Immature natural killer cell (primary cell): ENCODE measurements at regions not wholly inside any gene's neighbourhood (a gene's known extent, or its start where the extent isn't known, plus 50 kb on each side); places are given as distances from the start of the nearest gene placed in this dataset.

ENCODE experiments used
- DNase-seq, 3 donors: peaks; one replicate each; pipeline ENCODE4 v3.0.0; 2022; ENCODE audit warnings: mixed read lengths in 1 of 3
- H3K27ac Mint-ChIP-seq, 6 donors: one replicate each; pipeline ENCODE4 v1.8.0; 2020; ENCODE audit warnings: mixed read lengths in 6 of 6, mild to moderate bottlenecking in 5 of 6, inconsistent platforms in 4 of 6, moderate library complexity in 3 of 6
- H3K27me3 Mint-ChIP-seq, 3 donors: one replicate each; pipeline ENCODE4 v1.8.0; 2020 to 2021; ENCODE audit warnings: low read depth in 3 of 3, mild to moderate bottlenecking in 3 of 3, mixed read lengths in 3 of 3, moderate library complexity in 3 of 3, inconsistent platforms in 1 of 3
- H3K36me3 Mint-ChIP-seq, 3 donors: one replicate each; pipeline ENCODE4 v1.8.0; 2020; ENCODE audit warnings: mixed read lengths in 3 of 3, inconsistent platforms in 2 of 3, mild to moderate bottlenecking in 2 of 3
- H3K4me1 Mint-ChIP-seq, 2 donors: one replicate each; pipeline ENCODE4 v1.8.0; 2020; ENCODE audit warnings: inconsistent platforms in 2 of 2, mild to moderate bottlenecking in 2 of 2, mixed read lengths in 2 of 2, moderate library complexity in 1 of 2
- H3K4me3 Mint-ChIP-seq, 5 donors: one replicate each; pipeline ENCODE4 v1.8.0; 2020; ENCODE audit warnings: mild to moderate bottlenecking in 5 of 5, mixed read lengths in 5 of 5, inconsistent platforms in 3 of 5, moderate library complexity in 3 of 5
- H3K9me3 Mint-ChIP-seq, 6 donors: one replicate each; pipeline ENCODE4 v1.8.0; 2020; ENCODE audit warnings: mild to moderate bottlenecking in 6 of 6, mixed read lengths in 6 of 6, inconsistent platforms in 4 of 6, moderate library complexity in 3 of 6

- H3K27me3 Mint-ChIP-seq = peaks cover 0 to 12% (median 3%) of the 10 kb centered on the region in 3 donors
- DNase-seq = no peak
- H3K36me3 Mint-ChIP-seq = no peaks in the 10 kb centered on the region
- no peak overlapping the region for H3K27ac Mint-ChIP-seq
- no peaks in the 10 kb centered on the region for H3K4me1 Mint-ChIP-seq
- H3K9me3 Mint-ChIP-seq = no peaks in the 10 kb centered on the region
- H3K4me3 Mint-ChIP-seq = no peak overlapping the region
Measured at GRCh38 chr7:25765110-25765655, 386.8 kb upstream of the NFE2L3 start.

DNA sequence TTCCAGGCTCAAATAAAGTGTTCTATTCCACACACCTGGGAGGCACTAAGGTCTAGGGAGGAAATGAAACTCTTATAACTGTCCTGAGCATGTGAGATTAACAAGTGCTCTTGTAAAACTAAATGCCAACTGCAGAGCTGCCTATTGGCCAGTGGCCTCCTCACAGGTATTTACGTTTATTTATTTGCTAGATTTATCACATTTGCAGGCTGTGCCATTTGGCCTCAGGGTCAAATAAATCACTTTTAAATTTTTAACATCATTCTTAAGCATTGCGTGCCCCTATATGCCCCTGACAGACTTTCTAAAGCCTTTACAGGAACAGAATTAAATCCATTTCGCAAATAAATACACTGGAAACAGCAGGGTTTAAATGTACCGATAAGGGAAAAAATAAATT is 381.8 kb upstream of the NFE2L3 start:
- Mint-ChIP-seq H3K4me3 (no peak overlapping the region), H3K36me3 (no peaks in the 10 kb centered on the region), H3K27ac (no peak overlapping the region), H3K9me3 (no peaks in the 10 kb centered on the region), H3K27me3 (peaks cover 0 to 7% (median 2%) of the 10 kb centered on the region in 3 donors), H3K4me1 (no peaks in the 10 kb centered on the region)
- DNase-seq = no peak

GRCh38 chr7:25770670-25771069 is 381.3 kb upstream of the NFE2L3 start:
- H3K27me3 Mint-ChIP-seq = peaks cover 0 to 5% (median 2%) of the 10 kb centered on the region in 3 donors
- H3K4me3 Mint-ChIP-seq = no peak overlapping the region
- no peak for DNase-seq
- H3K27ac Mint-ChIP-seq = no peak overlapping the region
- H3K36me3 Mint-ChIP-seq = no peaks in the 10 kb centered on the region
- H3K4me1 Mint-ChIP-seq = no peaks in the 10 kb centered on the region
- H3K9me3 Mint-ChIP-seq = no peaks in the 10 kb centered on the region

DNA sequence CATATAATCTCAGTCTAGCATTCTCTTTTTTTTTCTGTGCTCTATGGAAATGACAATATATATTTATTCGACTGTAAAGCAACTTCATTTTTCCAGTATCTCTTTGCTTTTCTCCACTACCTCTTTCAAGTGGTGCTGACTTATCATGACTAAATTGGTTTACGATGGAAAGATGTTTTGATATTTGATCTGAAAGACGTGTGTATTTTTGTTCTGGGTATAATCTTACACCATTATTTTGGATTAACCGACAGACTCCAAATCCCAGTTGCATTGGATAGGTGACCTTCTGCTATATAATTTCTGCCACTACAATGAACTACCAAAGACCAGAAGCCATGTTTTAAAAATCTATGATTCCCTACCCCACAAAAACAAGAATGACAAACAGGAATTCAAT is 380.5 kb upstream of the NFE2L3 start:
- DNase-seq = no peak
- no peaks in the 10 kb centered on the region for H3K36me3 Mint-ChIP-seq
- no peaks in the 10 kb centered on the region for H3K9me3 Mint-ChIP-seq
- H3K4me1 Mint-ChIP-seq = no peaks in the 10 kb centered on the region
- H3K4me3 Mint-ChIP-seq = no peak overlapping the region
- no peak overlapping the region for H3K27ac Mint-ChIP-seq
- peaks cover 0 to 2% (median 2%) of the 10 kb centered on the region in 3 donors for H3K27me3 Mint-ChIP-seq

DNA sequence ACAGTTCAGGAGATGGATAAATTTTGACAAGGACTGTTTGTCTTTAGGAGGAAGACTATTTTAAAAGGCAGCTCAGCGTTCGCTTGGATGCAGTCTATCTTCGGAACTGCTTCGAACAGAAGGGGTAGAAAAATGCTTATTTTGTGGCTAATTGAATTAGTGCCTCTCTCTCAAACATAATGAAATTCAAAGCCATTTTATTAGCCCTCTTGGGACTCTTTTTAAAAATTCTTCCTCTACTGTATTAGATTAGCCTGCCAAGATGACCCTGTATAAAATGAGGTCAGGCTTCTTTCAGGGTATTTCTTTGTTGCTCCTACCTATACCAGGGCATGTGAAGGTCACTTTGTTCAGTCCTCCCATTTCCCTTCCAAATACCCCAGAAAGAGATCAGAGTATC is 379.2 kb upstream of the NFE2L3 start:
- no peaks in the 10 kb centered on the region for H3K4me1 Mint-ChIP-seq
- no peak overlapping the region for H3K27ac Mint-ChIP-seq
- no peak for DNase-seq
- H3K4me3 Mint-ChIP-seq = no peak overlapping the region
- H3K27me3 Mint-ChIP-seq = peaks cover 0 to 4% (median 2%) of the 10 kb centered on the region in 3 donors
- no peaks in the 10 kb centered on the region for H3K9me3 Mint-ChIP-seq
- no peaks in the 10 kb centered on the region for H3K36me3 Mint-ChIP-seq

GRCh38 chr7:25774675-25775074 is 377.3 kb upstream of the NFE2L3 start:
- no peaks in the 10 kb centered on the region for H3K9me3 Mint-ChIP-seq
- H3K36me3 Mint-ChIP-seq = no peaks in the 10 kb centered on the region
- H3K4me3 Mint-ChIP-seq = no peak overlapping the region
- H3K4me1 Mint-ChIP-seq = no peaks in the 10 kb centered on the region
- no peak for DNase-seq
- no peak overlapping the region for H3K27ac Mint-ChIP-seq
- H3K27me3 Mint-ChIP-seq = peaks cover 0 to 2% (median 0%) of the 10 kb centered on the region in 3 donors

DNA sequence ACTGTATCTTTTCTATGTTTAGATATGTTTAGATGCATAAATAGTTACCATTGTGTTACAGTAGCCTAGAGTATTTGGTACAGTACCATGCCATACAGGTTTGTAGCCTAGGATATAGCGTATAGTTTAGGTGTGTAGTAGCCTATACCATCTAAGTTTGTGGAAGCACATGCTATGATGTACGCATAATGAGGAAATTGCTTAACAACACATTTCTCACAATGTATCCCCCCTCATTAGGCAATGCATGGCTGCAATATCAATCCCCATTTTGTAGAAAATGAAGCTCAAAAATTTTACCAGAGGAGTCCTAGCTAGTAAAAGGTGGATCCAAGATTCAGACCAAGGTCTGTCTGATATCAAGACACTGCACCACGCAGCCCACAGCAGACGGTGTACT is 376.4 kb upstream of the NFE2L3 start:
- no peak overlapping the region for H3K27ac Mint-ChIP-seq
- no peaks in the 10 kb centered on the region for H3K9me3 Mint-ChIP-seq
- no peak overlapping the region for H3K4me3 Mint-ChIP-seq
- DNase-seq = no peak
- no peaks in the 10 kb centered on the region for H3K4me1 Mint-ChIP-seq
- no peaks in the 10 kb centered on the region for H3K36me3 Mint-ChIP-seq
- H3K27me3 Mint-ChIP-seq = peaks cover 0 to 4% (median 0%) of the 10 kb centered on the region in 3 donors

GRCh38 chr7:25775999-25776743 is 375.8 kb upstream of the NFE2L3 start:
- no peak for DNase-seq
- no peaks in the 10 kb centered on the region for H3K4me1 Mint-ChIP-seq
- H3K9me3 Mint-ChIP-seq = no peaks in the 10 kb centered on the region
- H3K27me3 Mint-ChIP-seq = peaks cover 0 to 4% (median 0%) of the 10 kb centered on the region in 3 donors
- H3K4me3 Mint-ChIP-seq = no peak overlapping the region
- no peak overlapping the region for H3K27ac Mint-ChIP-seq
- no peaks in the 10 kb centered on the region for H3K36me3 Mint-ChIP-seq

- Mint-ChIP-seq H3K27me3 (peaks cover 0 to 4% (median 0%) of the 10 kb centered on the region in 3 donors), H3K4me1 (no peaks in the 10 kb centered on the region), H3K9me3 (no peaks in the 10 kb centered on the region), H3K27ac (no peak overlapping the region), H3K36me3 (no peaks in the 10 kb centered on the region), H3K4me3 (no peak overlapping the region)
- DNase-seq = no peak
Measured at GRCh38 chr7:25776744-25777123, 375.3 kb upstream of the NFE2L3 start.

DNA sequence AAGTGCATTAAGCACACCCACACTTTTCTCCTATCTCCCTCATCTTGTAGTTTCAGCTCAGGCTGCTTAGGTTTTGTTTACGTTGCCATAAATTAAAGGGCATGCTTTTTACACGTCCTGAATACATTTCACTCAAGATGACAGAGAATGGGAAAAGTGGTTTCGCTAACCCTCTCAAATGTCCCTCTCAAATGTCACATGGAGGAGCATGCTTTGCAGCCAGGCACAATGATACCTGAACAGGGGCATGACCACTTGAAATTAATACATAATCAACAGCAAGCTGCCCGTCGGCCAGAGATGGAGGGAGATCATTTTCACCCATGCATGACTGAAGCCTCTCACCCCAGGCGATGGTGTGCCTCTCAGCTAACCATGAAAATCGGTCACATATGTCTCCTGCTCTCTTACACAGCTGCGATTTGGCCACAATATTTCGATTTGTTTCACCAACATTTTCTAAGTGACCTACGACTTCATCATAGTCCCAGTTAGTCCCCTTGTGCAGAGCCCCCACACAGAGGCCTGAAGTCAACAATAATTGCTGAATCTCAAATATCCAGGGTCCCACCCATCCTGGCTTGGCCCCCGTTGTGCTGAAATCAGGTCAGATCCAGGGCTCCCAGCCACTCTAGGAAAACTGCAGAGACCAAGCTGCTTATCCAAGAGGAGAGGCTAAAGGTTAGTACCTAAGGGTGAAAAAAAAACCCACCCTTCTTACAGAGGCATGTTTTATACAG is 373.9 kb upstream of the NFE2L3 start:
- Mint-ChIP-seq H3K27me3 (peaks cover 0 to 4% (median 3%) of the 10 kb centered on the region in 3 donors), H3K4me3 (no peak overlapping the region), H3K4me1 (no peaks in the 10 kb centered on the region), H3K9me3 (no peaks in the 10 kb centered on the region), H3K36me3 (no peaks in the 10 kb centered on the region), H3K27ac (no peak overlapping the region)
- DNase-seq = no peak

GRCh38 chr7:25779002-25779546 is 372.9 kb upstream of the NFE2L3 start:
- peaks cover 0 to 4% (median 3%) of the 10 kb centered on the region in 3 donors for H3K27me3 Mint-ChIP-seq
- DNase-seq = no peak
- H3K27ac Mint-ChIP-seq = no peak overlapping the region
- no peaks in the 10 kb centered on the region for H3K9me3 Mint-ChIP-seq
- no peaks in the 10 kb centered on the region for H3K36me3 Mint-ChIP-seq
- H3K4me3 Mint-ChIP-seq = no peak overlapping the region
- no peaks in the 10 kb centered on the region for H3K4me1 Mint-ChIP-seq

- Mint-ChIP-seq H3K36me3 (no peaks in the 10 kb centered on the region), H3K4me3 (no peak overlapping the region), H3K27ac (no peak overlapping the region), H3K9me3 (no peaks in the 10 kb centered on the region), H3K4me1 (no peaks in the 10 kb centered on the region), H3K27me3 (peaks cover 3 to 4% (median 4%) of the 10 kb centered on the region in 3 donors)
- no peak for DNase-seq
Measured at GRCh38 chr7:25780904-25781303, 371.1 kb upstream of the NFE2L3 start.

GRCh38 chr7:25781704-25782103 is 370.3 kb upstream of the NFE2L3 start:
- Mint-ChIP-seq H3K4me3 (no peak overlapping the region), H3K9me3 (no peaks in the 10 kb centered on the region), H3K36me3 (no peaks in the 10 kb centered on the region), H3K27ac (no peak overlapping the region), H3K4me1 (no peaks in the 10 kb centered on the region), H3K27me3 (peaks cover 3 to 4% (median 4%) of the 10 kb centered on the region in 3 donors)
- DNase-seq = no peak

DNA sequence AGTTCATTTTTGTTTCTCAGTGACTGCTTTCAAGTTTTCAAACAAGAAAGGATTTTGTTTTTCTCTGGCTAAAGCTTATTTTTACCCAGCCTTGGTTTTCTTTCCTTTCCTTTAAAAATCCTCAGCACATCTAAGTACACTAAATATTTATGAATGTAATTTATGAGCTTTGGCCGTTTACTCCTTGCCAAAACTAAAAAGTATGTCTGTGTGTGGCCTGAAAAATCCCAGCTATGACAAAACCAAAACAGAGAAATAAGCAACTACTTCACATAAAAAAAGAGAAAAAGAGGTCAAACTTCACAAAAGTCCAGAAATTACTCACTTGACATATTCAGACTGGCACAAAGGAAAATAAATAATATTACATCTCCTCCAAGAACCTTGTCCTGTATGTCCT is 365.1 kb upstream of the NFE2L3 start:
- Mint-ChIP-seq H3K27me3 (peaks cover 3 to 4% (median 4%) of the 10 kb centered on the region in 3 donors), H3K36me3 (no peaks in the 10 kb centered on the region), H3K9me3 (peaks cover 0 to 2% (median 0%) of the 10 kb centered on the region in 6 donors), H3K4me1 (no peaks in the 10 kb centered on the region), H3K4me3 (no peak overlapping the region), H3K27ac (no peak overlapping the region)
- no peak for DNase-seq
